Mucosa of descending colon (tissue), 3 donors: ENCODE measurements at regions not wholly inside any gene's neighbourhood (a gene's known extent, or its start where the extent isn't known, plus 50 kb on each side); places are given as distances from the start of the nearest gene placed in this dataset.

Experiments used
- ATAC-seq: fragments of 200-7000 bp; cut with Tn5 transposase; one replicate; pipeline ENCODE4 v1.9.1; 2020; ENCODE audit warnings: mild to moderate bottlenecking, moderate library complexity
- DNase-seq, 3 donors: peaks; one replicate each; pipeline ENCODE4 v3.0.0-alpha.2; 2020
- H3K36me3 ChIP-seq: fragments of 200-600 bp; one replicate; pipeline ENCODE4 v1.8.0; 2021; ENCODE audit warnings: low read depth, mild to moderate bottlenecking
- H3K4me1 ChIP-seq: fragments of 200-600 bp; one replicate; pipeline ENCODE4 v1.8.0; 2021; ENCODE audit warnings: low read depth, mild to moderate bottlenecking
- H3K4me3 ChIP-seq: fragments of 200-600 bp; one replicate; pipeline ENCODE4 v1.8.0; 2021; ENCODE audit warnings: mild to moderate bottlenecking
- H3K9me3 ChIP-seq: fragments of 200-600 bp; one replicate; pipeline ENCODE4 v1.8.0; 2021; ENCODE audit warnings: mild to moderate bottlenecking
- CTCF ChIP-seq: fragments of 200-600 bp; IDR thresholded peaks from one replicate; pipeline ENCODE4 v1.8.0; 2022; ENCODE audit warnings: antibody characterized with exemption, mild to moderate bottlenecking
- intact Hi-C, 2 donors: fragments of 100-400 bp; cut with DNase I in 1 of 2; cut with micrococcal nuclease in 1 of 2; formaldehyde crosslinking; loops; one replicate each; pipeline versions ENCODE4 v1.11.0 to v1.11.1; 2022; cut with DNase I, micrococcal nuclease
- donor health status: DM: no; HTN: no; CAD: no; lungs with moderate emphysema.
- donor health status: DM: no; HTN: no; CAD: no.
- donor health status: DM: no; HTN: yes; CAD: no.

GRCh38 chr2:238975408-238975807, 127.5 kb downstream of the TWIST2 start:
- DNase-seq (no peak), ATAC-seq (no peak)
- intact Hi-C loops, result no loop called here
- Histone ChIP-seq H3K9me3 (no peaks in the 10 kb centered on the region), H3K36me3 (no peaks in the 10 kb centered on the region), H3K4me1 (no peaks in the 10 kb centered on the region), H3K4me3 (no peak overlapping the region)
- no peak for TF ChIP-seq CTCF

GRCh38 chr2:238978497-238978896, 130.6 kb downstream of the TWIST2 start:
- no peak overlapping the region for H3K4me3 ChIP-seq
- DNase-seq, result no peak
- H3K9me3 ChIP-seq, result no peaks in the 10 kb centered on the region
- no peak for ATAC-seq
- H3K36me3 ChIP-seq, result no peaks in the 10 kb centered on the region
- intact Hi-C loops, result no loop called here
- H3K4me1 ChIP-seq, result no peaks in the 10 kb centered on the region
- TF ChIP-seq CTCF, result no peak

GRCh38 chr2:238979636-238980035, 131.8 kb downstream of the TWIST2 start:
- Histone ChIP-seq H3K4me1 (no peaks in the 10 kb centered on the region), H3K9me3 (no peaks in the 10 kb centered on the region), H3K4me3 (no peak overlapping the region), H3K36me3 (no peaks in the 10 kb centered on the region)
- no peak for DNase-seq
- no peak for TF ChIP-seq CTCF
- intact Hi-C loops, result no loop called here
- no peak for ATAC-seq

- intact Hi-C loops, result no loop called here
- H3K4me1 ChIP-seq, result no peaks in the 10 kb centered on the region
- H3K9me3 ChIP-seq, result no peaks in the 10 kb centered on the region
- ATAC-seq (no peak), DNase-seq (no peak)
- TF ChIP-seq CTCF, result no peak
- no peaks in the 10 kb centered on the region for H3K36me3 ChIP-seq
- H3K4me3 ChIP-seq, result no peak overlapping the region
Measured at GRCh38 chr2:238985041-238985729, 137.3 kb downstream of the TWIST2 start.

- intact Hi-C loops, result no loop called here
- no peak for TF ChIP-seq CTCF
- ATAC-seq (no peak), DNase-seq (no peak)
- Histone ChIP-seq H3K4me1 (no peaks in the 10 kb centered on the region), H3K4me3 (no peak overlapping the region), H3K9me3 (no peaks in the 10 kb centered on the region), H3K36me3 (no peaks in the 10 kb centered on the region)
Measured at GRCh38 chr2:238985931-238986446, 138.1 kb downstream of the TWIST2 start.
